ENCODE measurements at regions not wholly inside any gene's neighbourhood (a gene's known extent, or its start where the extent isn't known, plus 50 kb on each side); places are given as distances from the start of the nearest gene placed in this dataset.

DNA sequence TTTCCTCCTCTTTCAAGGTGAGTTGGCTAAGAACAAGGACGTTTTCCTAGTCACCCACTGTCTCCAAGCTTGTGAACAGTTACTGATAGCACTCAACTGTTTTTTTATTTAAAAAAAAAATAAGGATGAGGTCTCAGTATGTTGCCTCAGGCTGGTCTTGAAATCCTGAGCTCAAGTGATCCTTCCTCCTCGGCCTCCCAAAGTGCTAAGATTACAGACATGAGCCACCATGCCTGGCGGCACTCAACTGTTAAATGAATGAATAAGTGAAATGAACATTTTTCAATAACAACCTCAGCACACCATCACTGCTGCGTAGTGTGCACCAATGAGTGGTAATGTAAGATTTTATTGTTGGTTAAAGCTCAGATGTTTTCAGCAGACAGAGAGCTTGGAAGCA is 214.1 kb upstream of the NRIP1 start:
- H3K27ac ChIP-seq = no peak overlapping the region

DNA sequence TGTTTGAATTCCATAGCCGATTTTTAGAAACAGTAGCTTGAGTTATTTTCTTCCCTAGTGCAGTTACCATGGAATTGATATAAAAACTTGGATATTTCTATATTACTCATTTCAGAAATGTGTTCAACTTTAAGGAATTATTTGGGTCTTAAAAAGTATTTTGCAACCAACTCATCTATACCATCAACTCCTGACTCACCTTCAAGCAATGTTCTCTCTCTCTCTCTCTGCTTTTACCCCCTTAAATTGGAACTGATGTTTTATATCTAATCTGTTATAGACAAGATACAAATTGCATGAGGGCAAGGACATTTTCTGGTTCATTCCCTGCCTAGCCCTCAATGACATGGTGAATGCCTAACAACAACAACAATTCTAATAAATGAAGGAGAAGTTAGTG is 214.7 kb upstream of the NRIP1 start:
- no peak for DNase-seq
- H3K27me3 ChIP-seq (ENCODE audit: insufficient read depth, low read depth, severe bottlenecking) = no peaks in the 10 kb centered on the region
- no peak overlapping the region for H3K27ac ChIP-seq
- no peak overlapping the region for H3K4me3 ChIP-seq (ENCODE audit: low read depth, low read length)
- TF ChIP-seq, protein P1, sequence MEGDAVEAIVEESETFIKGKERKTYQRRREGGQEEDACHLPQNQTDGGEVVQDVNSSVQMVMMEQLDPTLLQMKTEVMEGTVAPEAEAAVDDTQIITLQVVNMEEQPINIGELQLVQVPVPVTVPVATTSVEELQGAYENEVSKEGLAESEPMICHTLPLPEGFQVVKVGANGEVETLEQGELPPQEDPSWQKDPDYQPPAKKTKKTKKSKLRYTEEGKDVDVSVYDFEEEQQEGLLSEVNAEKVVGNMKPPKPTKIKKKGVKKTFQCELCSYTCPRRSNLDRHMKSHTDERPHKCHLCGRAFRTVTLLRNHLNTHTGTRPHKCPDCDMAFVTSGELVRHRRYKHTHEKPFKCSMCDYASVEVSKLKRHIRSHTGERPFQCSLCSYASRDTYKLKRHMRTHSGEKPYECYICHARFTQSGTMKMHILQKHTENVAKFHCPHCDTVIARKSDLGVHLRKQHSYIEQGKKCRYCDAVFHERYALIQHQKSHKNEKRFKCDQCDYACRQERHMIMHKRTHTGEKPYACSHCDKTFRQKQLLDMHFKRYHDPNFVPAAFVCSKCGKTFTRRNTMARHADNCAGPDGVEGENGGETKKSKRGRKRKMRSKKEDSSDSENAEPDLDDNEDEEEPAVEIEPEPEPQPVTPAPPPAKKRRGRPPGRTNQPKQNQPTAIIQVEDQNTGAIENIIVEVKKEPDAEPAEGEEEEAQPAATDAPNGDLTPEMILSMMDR (IDR thresholded peaks at IDR 0.05; ENCODE audit: low read depth, low read length) = no peak
- no peaks in the 10 kb centered on the region for H3K9me3 ChIP-seq (ENCODE audit: severe bottlenecking)
- no peaks in the 10 kb centered on the region for H3K36me3 ChIP-seq

More for the DNA sequence above, 214.1 kb upstream of the NRIP1 start:
- no peaks in the 10 kb centered on the region for H3K36me3 ChIP-seq
- H3K27me3 ChIP-seq (ENCODE audit: insufficient read depth, low read depth, severe bottlenecking) = no peaks in the 10 kb centered on the region
- TF ChIP-seq, protein P1 (IDR thresholded peaks at IDR 0.05; ENCODE audit: low read depth, low read length) = no peak
- DNase-seq = no peak
- no peak overlapping the region for H3K4me3 ChIP-seq (ENCODE audit: low read depth, low read length)
- H3K9me3 ChIP-seq (ENCODE audit: severe bottlenecking) = no peaks in the 10 kb centered on the region

DNA sequence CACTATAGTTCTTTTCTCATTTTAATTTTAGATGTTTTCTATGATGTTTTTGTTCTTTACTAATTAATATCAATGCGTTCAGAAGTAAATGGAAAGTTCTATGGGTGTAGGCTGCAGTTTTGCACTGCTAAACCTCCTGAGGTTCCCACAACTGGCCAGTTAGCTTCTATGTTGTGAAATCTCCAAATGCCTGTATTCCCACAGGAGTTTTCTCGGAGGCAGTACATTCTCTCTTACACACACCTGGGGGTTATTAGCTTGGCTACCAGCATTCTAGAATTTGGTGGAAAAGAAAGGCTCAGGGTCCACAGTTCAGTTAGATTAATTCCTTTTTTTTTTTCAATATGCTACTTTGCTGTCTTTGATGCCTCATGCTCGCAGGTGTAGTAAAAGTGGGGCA is 216.9 kb upstream of the NRIP1 start:
- no peak overlapping the region for H3K4me3 ChIP-seq (ENCODE audit: low read depth, low read length)
- H3K36me3 ChIP-seq = no peaks in the 10 kb centered on the region
- DNase-seq = no peak
- H3K9me3 ChIP-seq (ENCODE audit: severe bottlenecking) = no peaks in the 10 kb centered on the region
- no peak overlapping the region for H3K27ac ChIP-seq
- TF ChIP-seq, protein P1 (IDR thresholded peaks at IDR 0.05; ENCODE audit: low read depth, low read length) = no peak
- H3K27me3 ChIP-seq (ENCODE audit: insufficient read depth, low read depth, severe bottlenecking) = no peaks in the 10 kb centered on the region

DNA sequence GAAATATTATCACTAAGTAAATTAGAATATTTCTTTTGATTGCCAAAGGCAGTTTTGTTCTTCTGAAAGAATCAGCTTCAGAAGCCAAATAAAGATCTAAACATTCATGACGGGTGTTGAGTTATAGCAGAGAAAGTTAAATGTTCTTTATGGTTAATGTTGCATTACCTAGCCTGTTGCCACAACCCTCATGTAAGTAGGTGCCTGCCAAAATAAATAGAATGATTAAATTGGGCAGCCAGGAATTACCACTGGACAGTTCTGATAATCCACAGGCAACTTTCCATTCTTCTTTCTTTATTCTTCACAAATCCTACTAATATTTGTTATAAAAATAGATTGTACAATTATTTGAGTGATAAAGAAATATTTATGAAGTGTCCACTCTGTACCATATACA is 217.9 kb upstream of the NRIP1 start:
- Histone ChIP-seq H3K36me3 (no peaks in the 10 kb centered on the region), H3K27ac (no peak overlapping the region), H3K4me3 (ENCODE audit: low read depth, low read length) (no peak overlapping the region), H3K9me3 (ENCODE audit: severe bottlenecking) (no peaks in the 10 kb centered on the region), H3K27me3 (ENCODE audit: insufficient read depth, low read depth, severe bottlenecking) (no peaks in the 10 kb centered on the region)
- TF ChIP-seq, protein P1 (IDR thresholded peaks at IDR 0.05; ENCODE audit: low read depth, low read length) = no peak
- no peak for DNase-seq

DNA sequence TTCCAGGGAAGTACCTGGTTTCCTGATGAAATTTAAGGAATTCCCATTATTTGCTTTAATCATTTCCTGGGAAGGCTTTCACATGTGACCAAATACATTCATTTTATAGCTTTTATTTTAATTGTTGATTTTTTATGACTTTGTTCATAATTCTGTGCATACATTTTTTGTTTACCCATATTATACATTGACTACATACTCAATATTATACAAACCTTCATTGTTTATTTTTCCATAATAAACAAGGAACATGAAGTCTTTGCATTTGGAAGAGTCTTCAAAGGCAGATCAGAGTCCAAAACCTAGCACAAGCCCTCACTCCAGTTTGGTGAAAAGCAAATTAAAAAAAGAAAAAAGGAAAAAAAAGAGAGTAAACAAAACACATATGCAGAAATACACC is 218.3 kb upstream of the NRIP1 start:
- Histone ChIP-seq H3K27me3 (ENCODE audit: insufficient read depth, low read depth, severe bottlenecking) (no peaks in the 10 kb centered on the region), H3K27ac (no peak overlapping the region), H3K4me3 (ENCODE audit: low read depth, low read length) (no peak overlapping the region), H3K9me3 (ENCODE audit: severe bottlenecking) (no peaks in the 10 kb centered on the region), H3K36me3 (no peaks in the 10 kb centered on the region)
- TF ChIP-seq, protein P1 (IDR thresholded peaks at IDR 0.05; ENCODE audit: low read depth, low read length) = no peak
- no peak for DNase-seq

DNA sequence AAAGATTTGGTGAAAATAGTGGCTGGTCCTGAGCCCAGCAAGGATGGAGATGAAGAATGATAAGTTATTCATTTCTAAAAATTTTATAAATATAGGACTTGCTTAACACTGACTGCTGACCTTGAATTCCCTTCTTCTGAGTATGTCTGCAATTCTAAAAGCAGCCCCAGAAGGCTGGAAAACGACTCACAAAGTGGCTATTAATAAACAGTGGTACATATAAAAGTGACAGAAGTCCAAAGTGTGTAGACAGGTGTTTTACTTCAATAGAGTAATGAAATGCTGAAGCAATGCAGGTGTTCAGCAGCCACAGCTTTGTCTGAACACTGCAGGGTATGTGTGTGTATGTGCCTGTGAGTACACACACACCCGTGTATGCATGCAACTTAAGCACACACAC is 219.0 kb upstream of the NRIP1 start:
- Histone ChIP-seq H3K36me3 (no peaks in the 10 kb centered on the region), H3K27me3 (ENCODE audit: insufficient read depth, low read depth, severe bottlenecking) (no peaks in the 10 kb centered on the region), H3K9me3 (ENCODE audit: severe bottlenecking) (no peaks in the 10 kb centered on the region), H3K4me3 (ENCODE audit: low read depth, low read length) (no peak overlapping the region), H3K27ac (no peak overlapping the region)
- no peak for DNase-seq
- TF ChIP-seq, protein P1 (IDR thresholded peaks at IDR 0.05; ENCODE audit: low read depth, low read length) = no peak

Measured in WERI-Rb-1 (cell line).